Choroid plexus epithelial cell (primary cell): ENCODE measurements at regions not wholly inside any gene's neighbourhood (a gene's known extent, or its start where the extent isn't known, plus 50 kb on each side); places are given as distances from the start of the nearest gene placed in this dataset.

Source experiments
- DNase-seq: peaks from one replicate; pipeline ENCODE4 v3.0.0-alpha.2; 2010; ENCODE audit warnings: low read depth
- H3K4me3 ChIP-seq: 2 replicates; pipeline ENCODE4 v1.5.1; 2011; ENCODE audit warnings: low read depth, mild to moderate bottlenecking, control low read depth, low read length, moderate library complexity
- CTCF ChIP-seq: conservative IDR thresholded peaks from 2 replicates; pipeline ENCODE4 v1.5.1; 2011; ENCODE audit warnings: low read depth, mild to moderate bottlenecking, control low read depth, inconsistent platforms, low read length, moderate library complexity

DNA sequence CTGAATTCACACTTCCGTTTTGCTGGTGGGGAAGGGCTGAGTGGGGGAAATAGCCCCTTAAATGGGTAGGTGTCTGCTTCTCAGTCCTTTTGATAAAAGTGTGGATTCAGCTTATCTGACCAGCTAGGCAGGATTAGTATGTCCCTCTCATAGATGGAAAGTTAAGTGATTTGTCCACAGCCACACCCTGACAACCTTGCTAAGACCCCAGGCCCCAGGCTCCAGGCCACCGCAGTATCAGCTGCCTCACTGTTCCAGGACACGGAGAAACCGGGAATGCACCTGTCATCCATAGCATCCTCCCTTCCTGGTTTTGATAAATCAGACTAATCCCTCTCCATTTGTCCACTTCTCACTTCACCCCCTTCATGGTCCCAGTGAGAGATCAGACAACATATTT lies 197.7 kb downstream of the USP12 start:
- H3K4me3 ChIP-seq = no peak overlapping the region
- TF ChIP-seq CTCF = no peak
- no peak for DNase-seq

GRCh38 chr13:26973295-26973694 lies 198.3 kb downstream of the USP12 start:
- no peak for DNase-seq
- no peak for TF ChIP-seq CTCF
- H3K4me3 ChIP-seq = no peak overlapping the region

DNA sequence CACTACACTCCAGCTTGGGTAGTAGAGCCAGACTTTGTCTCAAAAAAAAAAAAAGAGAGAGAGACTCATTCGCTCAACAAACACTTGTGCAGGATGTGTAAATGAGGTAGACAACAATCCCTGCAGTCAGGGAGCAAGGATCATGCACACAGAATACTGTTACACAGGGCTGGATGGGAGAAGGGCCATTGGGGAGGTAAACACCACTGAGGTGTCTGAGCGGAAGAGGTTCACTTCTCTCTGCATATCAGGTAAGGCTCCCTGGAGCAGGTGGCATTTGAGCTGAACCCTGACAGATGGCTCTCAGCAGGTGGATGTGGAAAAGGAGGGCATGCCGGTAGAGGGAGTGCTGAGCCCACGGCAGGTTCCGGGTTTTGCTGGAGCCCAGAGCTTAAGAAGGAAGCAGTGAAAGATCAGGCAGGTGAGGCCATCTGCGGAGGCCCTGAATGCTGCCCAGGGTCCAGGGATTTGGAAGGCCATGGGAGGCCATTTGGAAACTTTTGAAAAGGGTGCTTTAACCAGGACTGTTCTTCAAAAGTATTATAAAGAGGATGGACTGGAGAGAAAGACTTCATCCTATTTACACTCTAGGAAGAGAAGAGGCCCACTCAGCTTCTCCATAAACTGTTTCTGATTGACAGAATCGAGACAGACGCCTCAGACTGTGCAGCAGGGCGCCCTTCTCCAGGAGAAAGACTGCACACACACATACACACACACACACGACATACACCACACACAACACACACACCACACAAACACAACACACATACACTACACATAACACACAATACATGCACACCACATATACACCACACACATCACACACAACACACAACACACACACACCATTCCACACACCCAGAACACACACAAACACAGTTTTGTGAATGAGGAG lies 199.4 kb downstream of the USP12 start:
- DNase-seq = peak; percentile 37
- no peak overlapping the region for H3K4me3 ChIP-seq
- TF ChIP-seq CTCF = peak; percentile 67

- DNase-seq = no peak
- no peak overlapping the region for H3K4me3 ChIP-seq
- no peak for TF ChIP-seq CTCF
Observed at GRCh38 chr13:26968431-26969341, 202.9 kb downstream of the USP12 start.

DNA sequence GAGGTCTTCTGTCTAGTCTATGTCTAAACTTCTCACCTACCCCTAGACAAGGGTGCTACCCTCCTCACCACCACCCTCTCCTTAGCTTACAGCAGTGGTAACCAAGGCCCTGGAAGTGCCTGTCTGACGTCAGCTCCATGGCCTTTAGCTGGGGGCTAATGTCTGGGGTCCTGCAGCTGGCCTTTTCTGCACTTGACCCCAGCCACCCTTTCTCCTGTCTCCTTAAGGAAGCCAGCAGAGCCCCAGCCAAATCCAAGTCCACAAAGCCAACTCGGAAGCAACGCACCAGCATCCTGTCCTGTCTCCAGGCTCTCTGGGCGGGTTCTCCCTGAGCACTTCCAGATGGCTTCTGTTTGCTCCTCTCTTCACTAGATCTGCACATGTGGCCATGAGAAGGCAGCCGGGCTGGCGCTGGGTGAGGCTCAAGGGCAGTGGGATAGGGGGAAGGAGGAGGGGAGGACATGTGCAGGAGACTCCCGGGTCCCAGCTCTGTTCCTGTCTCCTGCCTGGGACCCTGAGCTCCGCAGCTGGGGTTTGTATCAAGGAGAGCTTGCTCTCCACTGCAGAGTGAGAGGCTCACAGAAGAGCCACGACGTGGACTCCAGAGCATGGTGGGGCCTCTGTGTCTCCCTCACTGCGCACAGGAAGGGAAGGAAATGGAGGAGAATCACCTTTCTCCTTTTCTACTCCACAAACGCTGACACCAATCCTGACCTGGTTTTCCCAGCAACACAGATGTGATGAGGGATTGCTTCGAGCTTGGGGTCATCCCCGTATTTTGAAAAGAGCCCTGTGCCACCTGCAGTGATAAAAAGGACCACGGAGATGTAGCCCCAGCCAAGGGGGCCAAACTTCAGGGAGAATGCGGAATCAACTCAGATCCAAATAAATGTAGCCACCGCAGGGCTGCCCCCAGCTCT lies 204.2 kb downstream of the USP12 start:
- TF ChIP-seq CTCF = no peak
- DNase-seq = no peak
- no peak overlapping the region for H3K4me3 ChIP-seq

- DNase-seq = no peak
- no peak overlapping the region for H3K4me3 ChIP-seq
- TF ChIP-seq CTCF = no peak
Observed at GRCh38 chr13:26966701-26967080, 204.9 kb downstream of the USP12 start.
